AG04449 (cell line): ENCODE measurements at regions not wholly inside any gene's neighbourhood (a gene's known extent, or its start where the extent isn't known, plus 50 kb on each side); places are given as distances from the start of the nearest gene placed in this dataset.
"Not testable (repeated sequence)": the region's sequence is repeated elsewhere in the genome, so short reads cannot be mapped to it uniquely, and the experiment has no call there.

ENCODE experiments used
- CTCF ChIA-PET: fragments of 350-600 bp; formaldehyde crosslinking; extraction: SDS; loops from one replicate; lab custom pipeline; 2021; ENCODE audit warnings: antibody characterized with exemption; lab: Yijun Ruan, JAX
- POLR2A ChIA-PET: fragments of 400-600, 350-600 bp; formaldehyde crosslinking; extraction: SDS; loops from one replicate; lab custom pipeline; 2020; ENCODE audit warnings: antibody characterized with exemption, inconsistent platforms; lab: Yijun Ruan, JAX
- DNase-seq: peaks from one replicate; pipeline ENCODE4 v3.0.0-alpha.2; 2010; ENCODE audit warnings: low read depth, low spot score
- H3K4me3 ChIP-seq: 2 replicates; pipeline ENCODE4 v1.5.1; 2011; ENCODE audit warnings: low read depth, mild to moderate bottlenecking, control low read depth, low read length
- TF ChIP-seq, protein P1 (sequence below): IDR thresholded peaks from one replicate; pipeline ENCODE4 v1.5.1; 2011; ENCODE audit warnings: mild to moderate bottlenecking, moderate library complexity, low read length, control low read depth, inconsistent platforms; ENCODE audit not compliant: insufficient read depth; ENCODE audit errors: missing control alignments

DNA sequence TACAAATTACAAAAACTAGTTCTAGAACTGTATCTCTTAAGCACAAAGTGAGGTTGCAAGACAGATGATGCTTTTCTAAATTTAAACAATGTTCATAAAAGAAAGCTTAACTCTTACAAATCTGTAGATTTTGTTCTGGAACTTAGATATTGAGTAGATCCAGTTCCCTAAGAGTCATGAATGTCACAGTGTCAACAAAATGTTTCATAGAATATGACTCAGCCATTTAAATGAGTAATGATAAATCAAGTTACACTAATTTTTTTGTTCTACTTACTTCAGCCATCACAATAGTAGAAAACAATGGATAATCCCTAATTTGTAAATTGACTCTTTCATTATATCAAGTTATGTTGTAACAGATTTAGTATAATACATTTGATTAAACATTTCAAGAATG lies 239.7 kb downstream of the MEF2C start:
- TF ChIP-seq, protein P1, sequence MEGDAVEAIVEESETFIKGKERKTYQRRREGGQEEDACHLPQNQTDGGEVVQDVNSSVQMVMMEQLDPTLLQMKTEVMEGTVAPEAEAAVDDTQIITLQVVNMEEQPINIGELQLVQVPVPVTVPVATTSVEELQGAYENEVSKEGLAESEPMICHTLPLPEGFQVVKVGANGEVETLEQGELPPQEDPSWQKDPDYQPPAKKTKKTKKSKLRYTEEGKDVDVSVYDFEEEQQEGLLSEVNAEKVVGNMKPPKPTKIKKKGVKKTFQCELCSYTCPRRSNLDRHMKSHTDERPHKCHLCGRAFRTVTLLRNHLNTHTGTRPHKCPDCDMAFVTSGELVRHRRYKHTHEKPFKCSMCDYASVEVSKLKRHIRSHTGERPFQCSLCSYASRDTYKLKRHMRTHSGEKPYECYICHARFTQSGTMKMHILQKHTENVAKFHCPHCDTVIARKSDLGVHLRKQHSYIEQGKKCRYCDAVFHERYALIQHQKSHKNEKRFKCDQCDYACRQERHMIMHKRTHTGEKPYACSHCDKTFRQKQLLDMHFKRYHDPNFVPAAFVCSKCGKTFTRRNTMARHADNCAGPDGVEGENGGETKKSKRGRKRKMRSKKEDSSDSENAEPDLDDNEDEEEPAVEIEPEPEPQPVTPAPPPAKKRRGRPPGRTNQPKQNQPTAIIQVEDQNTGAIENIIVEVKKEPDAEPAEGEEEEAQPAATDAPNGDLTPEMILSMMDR = no peak
- ChIA-PET CTCF (interaction anchor here (1.9 kb wide), 1 partner anchor 48 kb away, joined by 4 read pairs; no protein-coding TSS in a partner anchor), POLR2A (no interaction called here)
- no peak for DNase-seq
- H3K4me3 ChIP-seq = no peak overlapping the region

DNA sequence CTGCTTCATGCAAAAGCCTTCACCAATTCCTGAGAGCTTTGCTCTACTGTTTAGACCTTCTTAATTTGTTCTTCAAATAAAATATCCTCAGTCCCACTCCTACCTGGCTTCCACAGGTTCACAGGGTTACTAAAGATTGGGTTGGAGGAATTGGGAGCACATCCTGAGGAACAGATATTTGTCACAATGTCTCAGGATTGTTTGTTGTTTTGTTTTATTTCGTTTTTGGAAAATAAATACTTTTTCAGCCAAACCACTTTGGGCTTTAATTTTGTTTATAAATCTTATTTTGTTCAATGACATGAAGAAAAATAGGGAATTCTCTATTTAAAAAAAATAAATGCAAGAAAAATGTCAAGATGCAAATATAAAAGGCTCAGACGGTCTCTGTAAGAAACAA lies 249.0 kb downstream of the MEF2C start:
- ChIA-PET POLR2A (no interaction called here), CTCF (no interaction called here)
- no peak overlapping the region for H3K4me3 ChIP-seq
- DNase-seq = no peak
- TF ChIP-seq, protein P1 = no peak

DNA sequence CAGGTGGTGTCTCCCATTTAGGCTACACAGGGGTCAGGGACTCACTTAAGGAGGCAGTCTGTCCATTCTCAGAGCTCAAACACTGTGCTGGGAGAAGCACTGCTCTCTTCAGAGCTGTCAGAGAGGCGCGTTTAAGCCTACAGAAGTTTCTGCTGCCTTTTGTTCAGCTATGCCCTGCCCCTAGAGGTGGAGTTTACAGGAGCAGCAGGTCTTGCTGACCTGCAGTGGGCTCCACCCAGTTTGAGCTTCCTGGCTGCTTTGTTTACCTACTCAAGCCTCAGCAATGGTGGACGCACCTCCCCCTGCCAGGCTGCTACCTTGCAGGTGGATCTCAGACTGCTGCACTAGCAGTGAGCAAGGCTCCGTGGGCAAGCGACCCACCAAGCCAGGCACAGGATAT lies 260.1 kb downstream of the MEF2C start:
- H3K4me3 ChIP-seq, DNase-seq, POLR2A ChIA-PET, CTCF ChIA-PET: not testable (repeated sequence)

DNA sequence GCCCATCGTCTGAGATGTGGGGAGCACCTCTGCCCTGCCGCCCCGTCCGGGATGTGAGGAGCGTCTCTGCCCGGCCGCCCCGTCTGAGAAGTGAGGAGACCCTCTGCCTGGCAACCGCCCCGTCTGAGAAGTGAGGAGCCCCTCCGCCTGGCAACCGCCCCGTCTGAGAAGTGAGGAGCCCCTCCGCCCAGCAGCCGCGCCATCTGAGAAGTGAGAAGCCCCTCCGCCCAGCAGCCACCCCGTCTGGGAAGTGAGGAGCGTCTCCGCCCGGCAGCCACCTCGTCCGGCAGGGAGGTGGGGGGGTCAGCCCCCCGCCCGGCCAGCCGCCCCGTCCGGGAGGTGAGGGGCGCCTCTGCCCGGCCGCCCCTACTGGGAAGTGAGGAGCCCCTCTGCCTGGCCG lies 267.2 kb downstream of the MEF2C start:
- POLR2A ChIA-PET, CTCF ChIA-PET, DNase-seq, H3K4me3 ChIP-seq: not testable (repeated sequence)

DNA sequence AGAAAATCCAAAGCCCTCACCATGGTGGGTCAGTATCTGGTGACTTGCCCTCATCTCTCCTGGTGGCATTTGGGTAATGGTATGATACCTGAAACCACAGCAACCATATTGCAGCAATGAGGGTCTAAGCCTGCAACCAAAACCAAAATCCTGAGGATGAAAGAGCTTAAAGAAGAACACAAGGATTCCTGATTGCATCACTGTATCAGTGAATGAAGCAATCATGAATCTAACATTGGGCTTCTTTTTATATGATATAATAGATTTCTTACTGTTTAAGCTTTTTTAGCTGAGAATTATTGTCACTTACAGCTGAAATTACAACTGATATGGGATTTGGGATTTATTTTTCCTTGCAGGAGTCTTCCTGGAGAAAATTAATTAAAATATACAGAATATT lies 269.9 kb downstream of the MEF2C start:
- TF ChIP-seq, protein P1 = no peak
- ChIA-PET CTCF (no interaction called here), POLR2A (no interaction called here)
- DNase-seq = no peak
- no peak overlapping the region for H3K4me3 ChIP-seq

DNA sequence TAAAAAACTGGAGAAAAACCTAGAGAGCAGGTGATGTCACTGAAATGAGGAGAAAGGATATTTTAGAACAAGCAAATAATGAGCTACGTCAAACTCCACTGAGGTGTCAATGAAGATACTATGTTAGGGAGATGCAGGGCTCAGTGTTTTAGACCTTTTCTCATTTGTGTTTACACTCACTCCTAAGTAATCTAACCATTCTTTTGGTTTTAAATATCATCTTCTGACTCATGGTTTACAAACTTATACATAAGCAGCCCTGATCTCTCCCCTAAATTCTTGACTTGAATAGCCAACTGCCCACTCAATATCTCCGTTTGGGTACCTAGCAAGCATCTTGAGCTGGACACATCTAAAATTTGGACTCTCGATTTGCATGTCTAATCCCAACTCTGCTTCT lies 272.4 kb downstream of the MEF2C start:
- ChIA-PET CTCF (no interaction called here), POLR2A (no interaction called here)
- TF ChIP-seq, protein P1 = no peak
- H3K4me3 ChIP-seq = no peak overlapping the region
- DNase-seq = no peak

DNA sequence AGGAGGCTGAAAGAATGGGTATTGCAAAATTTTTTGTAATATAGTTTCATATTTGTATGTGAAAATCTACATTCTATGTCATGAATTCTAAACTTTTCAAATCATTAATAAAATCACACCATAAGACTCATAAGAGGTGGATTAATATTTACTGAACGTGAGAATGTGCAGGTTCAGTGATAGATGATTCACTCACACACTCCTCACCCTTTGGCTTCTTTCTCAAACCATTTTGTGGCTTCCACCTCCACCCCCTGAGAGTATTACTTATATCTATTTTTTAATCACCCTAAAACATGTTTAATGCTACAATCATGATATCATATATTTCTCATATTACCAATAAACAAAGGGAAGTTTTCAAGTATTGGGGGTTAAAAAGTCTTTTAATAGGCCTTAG lies 275.5 kb downstream of the MEF2C start:
- ChIA-PET CTCF (no interaction called here), POLR2A (no interaction called here)
- TF ChIP-seq, protein P1 = no peak
- DNase-seq = no peak
- no peak overlapping the region for H3K4me3 ChIP-seq
